CD4-positive, alpha-beta T cell treated with Interleukin-21 for 1 hour (primary cell): ENCODE measurements at regions not wholly inside any gene's neighbourhood (a gene's known extent, or its start where the extent isn't known, plus 50 kb on each side); places are given as distances from the start of the nearest gene placed in this dataset.
A peak's percentile ranks its signal among the peaks of the same experiment; 100 is the strongest.
"Not testable (repeated sequence)": the region's sequence is repeated elsewhere in the genome, so short reads cannot be mapped to it uniquely, and the experiment has no call there.

ENCODE experiments used
- DNase-seq: peaks from one replicate; pipeline ENCODE4 v3.0.0-alpha.2; 2020

DNA sequence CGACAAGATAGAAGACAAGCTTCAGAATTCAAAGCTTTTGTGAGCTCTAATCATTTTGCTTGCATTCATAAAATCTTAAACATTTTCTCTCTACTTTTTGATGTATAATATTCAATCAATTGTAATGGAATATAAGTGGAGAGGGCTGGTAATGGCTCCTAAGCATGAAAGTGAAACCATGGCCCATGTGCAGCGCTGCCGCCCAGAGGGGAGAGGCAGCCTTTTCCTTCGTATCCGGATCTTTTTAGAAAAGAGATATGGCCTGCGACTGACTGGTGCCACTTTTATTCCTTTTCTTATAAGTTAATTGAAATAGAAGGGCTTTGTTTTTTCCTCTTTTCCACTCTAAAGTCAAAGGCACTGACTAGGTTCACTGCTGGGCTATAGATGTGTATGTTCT lies 655.2 kb downstream of the TTLL7 start:
- peak; percentile 2 for DNase-seq

DNA sequence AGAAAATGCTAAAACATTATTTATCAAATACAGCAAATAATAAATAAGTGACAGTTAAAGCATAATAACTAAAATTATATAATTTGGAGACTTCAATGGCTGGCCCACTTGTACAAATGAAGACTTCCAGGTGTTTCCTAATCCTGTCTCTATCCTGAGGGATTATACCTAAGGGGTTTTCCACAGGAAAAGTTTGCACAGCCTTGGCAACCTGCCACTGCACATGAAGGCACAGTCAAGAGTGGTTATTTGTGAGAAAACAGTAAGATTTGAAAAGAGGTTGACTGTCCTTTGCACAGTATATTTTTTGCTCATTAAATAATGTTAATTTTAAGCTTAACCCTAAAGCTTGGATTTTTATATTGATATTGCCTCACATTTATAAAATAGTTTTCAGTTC lies 655.9 kb downstream of the TTLL7 start:
- not testable (repeated sequence) for DNase-seq

DNA sequence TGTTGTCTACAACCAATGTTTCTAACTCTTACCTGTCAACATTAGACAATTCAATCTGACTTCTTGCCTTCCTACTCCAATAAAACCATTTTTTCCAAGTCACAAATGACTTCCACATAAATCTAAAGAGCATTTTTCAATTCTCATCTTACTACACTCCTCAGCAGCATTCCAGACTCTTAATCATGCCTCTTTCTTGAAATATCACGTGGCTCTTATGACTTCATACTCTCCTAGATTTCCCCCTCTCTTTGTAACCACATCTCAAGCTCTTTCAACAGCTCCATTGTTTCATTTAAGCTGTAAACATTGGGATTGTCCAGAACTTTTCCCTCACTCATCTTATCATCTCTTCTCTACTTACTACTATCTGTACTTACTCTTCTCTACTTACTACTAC lies 666.6 kb downstream of the TTLL7 start:
- not testable (repeated sequence) for DNase-seq

- DNase-seq: no peak
These were observed 680.6 kb downstream of the TTLL7 start for GRCh38 chr1:83318366-83318765.

DNA sequence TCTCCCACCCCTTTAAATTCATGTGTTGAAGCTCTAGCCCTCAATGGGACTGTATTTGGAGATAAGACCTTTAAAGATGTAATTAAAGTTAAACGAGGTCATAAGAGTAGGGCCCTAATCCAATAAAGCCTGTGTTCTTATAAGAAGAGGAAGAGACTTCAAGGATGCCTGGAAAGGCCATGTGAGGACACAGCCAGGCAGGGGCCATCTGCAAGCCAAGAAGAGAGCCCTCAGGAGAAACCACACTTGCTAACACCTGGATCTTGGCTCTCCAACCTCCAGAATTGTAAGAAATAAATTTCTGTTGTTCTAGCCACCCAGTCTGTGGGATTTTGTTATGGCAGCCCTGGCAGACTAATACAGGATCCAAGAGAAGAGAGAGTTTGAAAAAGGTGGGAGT lies 683.5 kb downstream of the TTLL7 start:
- DNase-seq: not testable (repeated sequence)

DNA sequence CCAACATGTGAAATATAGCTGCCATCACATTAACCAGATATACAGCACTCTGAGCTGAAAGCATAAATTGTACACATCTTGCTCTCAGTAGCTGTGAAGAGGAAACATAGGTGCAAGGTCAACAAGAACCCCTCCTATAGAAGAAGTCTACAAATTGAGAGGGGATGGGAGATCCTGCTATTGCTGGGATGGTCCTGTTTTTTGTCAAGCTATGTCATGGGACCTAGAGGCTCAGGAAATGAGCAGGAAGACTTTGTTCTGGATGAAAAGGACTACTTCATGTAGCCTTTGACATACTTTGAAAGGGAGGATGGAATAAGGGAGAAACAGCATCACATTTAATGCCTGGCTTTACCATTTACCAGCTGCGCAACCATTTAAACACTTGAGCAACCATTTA lies 688.8 kb downstream of the TTLL7 start:
- not testable (repeated sequence) for DNase-seq

DNA sequence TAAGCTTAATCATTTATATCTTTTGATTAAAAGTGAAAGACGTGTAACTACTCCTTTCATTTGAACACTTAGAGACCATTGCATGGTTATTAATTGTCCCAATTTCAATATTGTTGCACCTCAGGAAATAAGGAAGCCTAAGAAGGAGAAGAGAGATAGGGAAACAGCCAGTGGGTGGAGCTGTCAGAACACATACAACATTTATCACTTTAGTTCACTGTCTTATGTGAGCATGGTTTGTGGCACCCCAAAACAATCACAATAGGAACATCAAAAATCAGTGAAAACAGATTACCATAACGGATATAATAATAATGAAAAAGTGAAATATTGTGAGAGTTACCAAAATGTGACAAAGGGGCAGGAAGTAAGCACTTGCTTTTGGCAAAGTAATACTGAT lies 689.9 kb downstream of the TTLL7 start:
- peak; percentile 1 for DNase-seq

- not testable (repeated sequence) for DNase-seq
These were observed 692.1 kb downstream of the TTLL7 start for GRCh38 chr1:83306811-83307210.

GRCh38 chr1:83295594-83295993 lies 703.3 kb downstream of the TTLL7 start:
- not testable (repeated sequence) for DNase-seq

- DNase-seq: not testable (repeated sequence)
These were observed 711.5 kb downstream of the TTLL7 start for GRCh38 chr1:83287391-83287790.

DNA sequence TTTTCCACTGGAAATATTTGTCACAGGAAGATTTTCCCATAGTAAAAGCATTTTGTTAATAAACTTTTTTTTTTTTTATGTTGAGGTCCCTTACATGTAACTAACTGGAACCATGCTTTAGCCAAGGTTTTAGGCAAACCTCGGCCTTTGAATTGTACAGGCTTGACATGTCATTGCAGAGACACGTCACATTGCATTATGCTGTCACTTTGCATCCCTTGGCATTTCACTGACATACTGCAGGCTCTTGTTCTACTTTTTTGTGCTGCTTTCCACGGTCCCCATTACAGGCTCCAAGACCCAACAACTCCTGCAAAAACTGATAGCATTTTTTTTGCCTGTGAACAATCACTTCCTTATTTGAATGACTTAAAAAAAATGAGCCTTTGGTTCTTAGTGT lies 724.3 kb downstream of the TTLL7 start:
- DNase-seq: not testable (repeated sequence)

DNA sequence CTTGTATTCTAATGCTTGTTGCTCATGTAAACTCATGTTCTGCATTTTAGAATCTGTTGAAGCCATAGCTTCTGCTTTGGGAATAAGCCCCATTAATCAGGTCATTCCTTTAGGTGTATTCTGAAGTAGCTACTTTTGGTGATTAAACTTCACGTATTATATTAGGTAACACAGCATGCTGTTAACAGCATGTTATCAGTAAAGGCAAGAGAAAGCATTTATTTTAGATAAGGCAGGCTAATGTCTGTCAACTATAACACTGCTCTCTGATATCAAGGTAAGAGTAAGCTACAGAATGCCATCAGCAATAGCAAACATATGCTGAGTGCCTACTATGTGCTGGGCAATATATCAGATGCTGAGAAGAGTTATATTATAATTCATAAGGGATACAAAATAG lies 726.4 kb downstream of the TTLL7 start:
- DNase-seq: not testable (repeated sequence)

GRCh38 chr1:83271834-83272233 lies 727.1 kb downstream of the TTLL7 start:
- not testable (repeated sequence) for DNase-seq

DNA sequence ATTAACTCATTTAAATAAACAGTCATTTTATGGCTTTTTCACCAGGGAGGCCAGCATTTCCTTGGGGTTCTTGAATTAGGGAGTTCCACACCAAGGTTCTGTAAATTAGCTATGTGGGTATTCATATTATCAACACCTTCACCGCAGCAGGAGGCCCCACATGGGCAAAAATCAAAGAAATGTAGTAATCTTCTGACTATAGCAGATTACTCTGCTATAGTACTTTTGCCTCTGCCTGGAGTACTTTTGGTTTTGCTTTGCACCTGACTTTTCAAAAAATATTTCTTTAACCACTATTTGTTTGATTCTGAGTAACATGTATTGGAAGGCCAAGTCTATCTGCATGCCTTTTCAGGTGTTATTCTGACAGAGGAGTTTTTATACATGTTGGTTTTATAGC lies 728.1 kb downstream of the TTLL7 start:
- not testable (repeated sequence) for DNase-seq

DNA sequence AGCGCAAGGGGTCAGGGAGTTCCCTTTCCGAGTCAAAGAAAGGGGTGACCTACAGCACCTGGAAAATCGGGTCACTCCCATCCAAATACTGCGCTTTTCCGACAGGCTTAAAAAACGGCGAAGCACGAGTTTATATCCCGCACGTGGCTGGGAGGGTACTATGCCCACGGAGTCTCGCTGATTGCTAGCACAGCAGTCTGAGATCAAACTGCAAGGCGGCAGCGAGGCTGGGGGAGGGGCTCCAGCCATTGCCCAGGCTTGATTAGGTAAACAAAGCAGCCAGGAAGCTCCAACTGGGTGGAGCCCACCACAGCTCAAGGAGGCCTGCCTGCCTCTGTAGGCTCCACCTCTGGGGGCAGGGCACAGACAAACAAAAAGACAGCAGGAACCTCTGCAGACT lies 735.1 kb downstream of the TTLL7 start:
- not testable (repeated sequence) for DNase-seq

DNA sequence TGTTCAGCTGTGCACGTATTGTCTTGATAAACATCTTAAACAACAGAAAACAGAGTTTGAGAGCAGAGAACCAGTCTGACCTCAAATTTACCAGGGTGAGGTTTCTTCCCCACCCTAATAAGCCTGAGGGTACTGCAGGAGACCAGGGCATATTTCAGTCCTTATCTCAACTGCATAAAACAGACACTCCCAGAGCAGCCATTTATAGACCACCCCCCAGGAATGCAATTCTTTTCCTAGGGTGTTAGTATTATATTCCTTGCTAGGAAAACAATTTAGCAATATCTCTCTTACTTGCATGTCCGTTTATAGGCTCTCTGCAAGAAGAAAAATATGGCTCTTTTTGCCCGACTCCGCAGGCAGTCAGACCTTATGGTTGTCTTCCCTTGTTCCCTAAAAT lies 747.2 kb downstream of the TTLL7 start:
- DNase-seq: not testable (repeated sequence)

DNA sequence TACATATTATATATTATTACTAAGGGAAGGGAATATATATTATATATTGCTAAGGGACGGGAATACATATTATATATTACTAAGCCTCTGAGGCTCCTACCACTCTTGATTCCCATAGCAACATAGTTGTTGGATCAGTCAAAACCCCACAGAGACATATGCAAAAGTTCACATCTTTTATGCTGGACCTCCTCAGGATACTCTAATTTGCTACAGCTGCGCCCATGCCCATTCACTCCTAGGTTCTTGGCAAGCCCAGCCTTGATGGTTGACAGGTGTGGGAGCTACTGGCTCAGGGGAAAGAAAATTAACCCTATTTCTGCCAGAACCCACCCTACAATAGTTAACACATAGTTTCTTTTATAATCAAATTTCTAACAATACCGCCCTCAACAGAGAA lies 752.2 kb downstream of the TTLL7 start:
- not testable (repeated sequence) for DNase-seq

DNA sequence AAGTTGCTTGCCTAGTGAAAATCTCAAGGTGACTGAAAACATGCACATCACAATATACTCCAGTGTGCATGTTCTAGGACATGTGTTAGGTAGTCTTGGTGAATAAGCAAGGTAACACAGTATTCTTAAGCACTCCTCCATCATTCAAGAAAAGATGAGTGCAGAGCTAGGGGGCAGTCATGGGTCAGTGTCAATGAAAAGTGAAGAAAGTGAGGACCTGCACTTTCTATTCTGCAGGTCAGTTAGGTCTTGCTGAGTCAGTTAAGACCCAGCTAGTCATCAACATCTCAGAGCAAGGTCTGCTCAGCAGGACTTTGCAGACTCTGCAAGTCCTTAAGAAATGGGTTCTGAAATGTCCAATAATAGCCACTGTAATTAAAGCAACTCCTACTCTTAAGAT lies 754.1 kb downstream of the TTLL7 start:
- DNase-seq: not testable (repeated sequence)

DNA sequence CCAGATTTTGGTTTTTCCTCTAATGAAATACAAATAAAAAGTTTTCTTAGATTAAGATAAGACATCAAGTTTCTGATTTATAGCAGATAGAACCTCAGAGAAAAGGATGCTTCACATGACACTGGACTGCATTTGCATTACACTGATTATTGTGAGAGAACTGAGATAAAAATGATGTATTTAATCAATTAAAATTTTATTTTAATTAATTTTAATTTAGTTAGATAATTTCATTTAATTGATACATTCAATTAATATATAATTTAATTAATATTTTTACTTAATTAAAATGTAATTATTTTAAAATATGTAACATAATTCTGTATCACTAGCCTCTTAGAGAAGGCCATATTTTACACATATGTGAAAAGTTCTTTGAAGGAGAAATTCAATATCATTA lies 759.4 kb downstream of the TTLL7 start:
- DNase-seq: not testable (repeated sequence)

- DNase-seq: not testable (repeated sequence)
These were observed 760.3 kb downstream of the TTLL7 start for GRCh38 chr1:83238654-83239053.

GRCh38 chr1:83219788-83220187 lies 779.1 kb downstream of the TTLL7 start:
- DNase-seq: not testable (repeated sequence)

- not testable (repeated sequence) for DNase-seq
These were observed 780.8 kb downstream of the TTLL7 start for GRCh38 chr1:83218036-83218716.

GRCh38 chr1:83214317-83214716 lies 784.6 kb downstream of the TTLL7 start:
- not testable (repeated sequence) for DNase-seq

- not testable (repeated sequence) for DNase-seq
These were observed 785.3 kb downstream of the TTLL7 start for GRCh38 chr1:83213648-83214047.

GRCh38 chr1:83212033-83212432 lies 786.9 kb downstream of the TTLL7 start:
- DNase-seq: not testable (repeated sequence)
